VCaP (cell line): ENCODE measurements at regions not wholly inside any gene's neighbourhood (a gene's known extent, or its start where the extent isn't known, plus 50 kb on each side); places are given as distances from the start of the nearest gene placed in this dataset.

Experiments
- H3K27ac ChIP-seq: fragments of 450-650 bp; 2 replicates; pipeline ENCODE4 v1.5.1; 2017
- CTCF ChIP-seq: fragments of 450-650 bp; conservative IDR thresholded peaks from 2 replicates; pipeline ENCODE4 v1.5.1; 2017; ENCODE audit warnings: mild to moderate bottlenecking, moderate library complexity

- no peak for TF ChIP-seq CTCF
- H3K27ac ChIP-seq, result no peak overlapping the region
Observed at GRCh38 chr16:85485379-85485778, 127.7 kb upstream of the GSE1 start.

GRCh38 chr16:85486256-85486915, 126.7 kb upstream of the GSE1 start:
- TF ChIP-seq CTCF, result no peak
- H3K27ac ChIP-seq, result no peak overlapping the region

- H3K27ac ChIP-seq, result no peak overlapping the region
- no peak for TF ChIP-seq CTCF
Observed at GRCh38 chr16:85488414-85488813, 124.7 kb upstream of the GSE1 start.

GRCh38 chr16:85490407-85491057, 122.6 kb upstream of the GSE1 start:
- H3K27ac ChIP-seq, result no peak overlapping the region
- no peak for TF ChIP-seq CTCF

- TF ChIP-seq CTCF, result no peak
- H3K27ac ChIP-seq, result peak overlapping the region; percentile 47
Observed at GRCh38 chr16:85491058-85491771, 121.9 kb upstream of the GSE1 start.

- TF ChIP-seq CTCF, result no peak
- peak overlapping the region; percentile 47 for H3K27ac ChIP-seq
Observed at GRCh38 chr16:85491798-85492294, 121.3 kb upstream of the GSE1 start.

GRCh38 chr16:85492295-85492864, 120.7 kb upstream of the GSE1 start:
- H3K27ac ChIP-seq, result peak overlapping the region; percentile 47
- TF ChIP-seq CTCF, result no peak
